Endothelial cell of hepatic sinusoid (primary cell): ENCODE measurements at regions not wholly inside any gene's neighbourhood (a gene's known extent, or its start where the extent isn't known, plus 50 kb on each side); places are given as distances from the start of the nearest gene placed in this dataset.

Experiments used
- in situ Hi-C: cut with HindIII; loops from 2 replicates; pipeline ENCODE4 v1.10.0; 2017; ENCODE audit warnings: low sequenced_read_pairs

DNA sequence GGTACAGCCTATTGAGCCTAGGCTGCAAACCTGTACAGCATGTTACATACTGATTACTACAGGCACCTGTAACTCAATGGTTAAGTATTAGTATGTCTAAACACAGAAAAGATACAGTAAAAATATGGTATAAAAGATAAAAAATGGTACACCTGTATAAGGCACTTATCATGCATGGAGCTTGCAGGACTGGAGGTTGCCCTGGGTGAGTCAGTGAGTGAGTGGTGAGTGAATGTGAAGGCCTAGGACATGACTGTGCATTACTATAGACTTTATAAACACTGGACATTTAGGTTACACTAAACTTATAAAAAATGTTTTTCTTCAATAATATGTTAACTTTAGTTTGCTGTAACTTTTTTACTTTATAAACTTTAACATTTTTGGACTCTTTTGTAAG, 171.3 kb downstream of the SLC28A3 start:
- in situ Hi-C loops: loop anchor here (25.0 kb wide), 1 partner anchor 232 kb away; no protein-coding TSS in a partner anchor

DNA sequence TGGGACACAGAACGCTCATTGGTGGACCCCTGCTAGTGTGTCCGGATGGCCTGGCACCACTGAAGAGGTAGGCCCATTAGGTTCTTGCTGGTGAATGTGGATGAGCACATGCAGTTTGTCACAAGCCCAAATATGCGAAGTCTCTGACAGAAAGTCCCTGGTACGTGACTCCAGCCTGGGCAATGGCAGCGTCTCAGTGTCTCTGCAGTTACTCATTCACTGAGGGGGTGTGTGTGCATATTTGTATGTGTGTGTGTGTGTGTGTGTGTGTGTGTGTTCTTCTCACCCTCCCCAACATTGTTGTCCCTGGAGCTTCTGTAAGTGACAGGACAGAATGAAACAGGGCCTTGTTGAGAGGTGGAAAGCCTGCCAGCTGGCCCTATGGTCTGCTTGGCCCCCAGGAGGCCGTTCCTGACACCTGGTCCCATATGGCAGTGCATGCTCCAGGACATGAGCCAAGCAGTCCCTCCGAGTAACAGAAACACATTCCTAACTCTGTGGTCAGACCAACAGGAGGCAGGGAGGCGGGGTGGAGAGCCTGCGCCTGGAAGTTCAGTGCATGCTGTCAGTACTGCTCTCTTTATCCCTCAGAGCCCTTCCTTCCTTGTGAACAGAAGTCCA, 169.9 kb downstream of the SLC28A3 start:
- in situ Hi-C loops: loop anchor here (25.0 kb wide), 1 partner anchor 233 kb away; no protein-coding TSS in a partner anchor

GRCh38 chr9:84173961-84174360, 166.6 kb downstream of the SLC28A3 start:
- in situ Hi-C loops: loop anchor here (25.0 kb wide), 1 partner anchor 237 kb away; no protein-coding TSS in a partner anchor

GRCh38 chr9:84174486-84174885, 166.1 kb downstream of the SLC28A3 start:
- in situ Hi-C loops: loop anchor here (25.0 kb wide), 1 partner anchor 237 kb away; no protein-coding TSS in a partner anchor

DNA sequence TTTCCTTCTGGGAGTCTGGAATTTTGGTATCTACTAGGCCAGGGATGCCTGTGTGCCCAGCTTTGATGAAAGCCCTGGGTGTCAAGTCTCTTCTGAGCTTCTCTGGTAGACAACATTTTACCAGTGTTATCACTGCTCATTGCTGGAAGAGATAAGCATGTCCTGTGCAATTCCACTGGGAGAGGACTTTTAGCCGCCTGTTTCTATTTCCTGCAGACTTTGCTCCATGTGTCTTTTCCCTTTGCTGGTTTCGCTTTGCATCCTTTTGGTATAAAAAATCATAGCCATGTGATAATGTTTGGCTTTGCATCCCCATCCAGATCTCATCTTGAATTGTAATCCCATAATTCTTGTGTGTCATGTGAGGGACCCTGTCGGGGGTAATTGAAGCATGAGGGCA, 163.2 kb downstream of the SLC28A3 start:
- in situ Hi-C loops: no loop called here

- in situ Hi-C loops: no loop called here
Measured at GRCh38 chr9:84179531-84179930, 161.0 kb downstream of the SLC28A3 start.

DNA sequence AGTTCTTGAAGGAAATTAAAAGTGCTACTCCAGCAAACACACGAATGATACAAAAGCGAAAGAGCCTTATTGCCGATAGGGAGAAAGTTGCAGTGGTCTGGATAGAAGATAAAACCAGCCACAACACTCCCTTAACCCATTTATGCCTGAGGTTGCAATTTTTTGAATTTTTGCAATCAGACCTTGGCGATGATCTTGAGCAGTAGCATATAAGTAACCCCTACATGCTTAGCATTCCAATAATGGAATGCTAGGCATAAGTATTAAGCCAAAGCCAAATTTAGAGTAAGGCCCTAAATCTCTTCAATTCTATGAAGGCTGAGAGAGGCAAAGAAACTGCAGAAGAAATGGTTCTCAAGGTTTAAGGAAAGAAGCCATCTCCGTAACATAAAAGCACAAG, 153.5 kb downstream of the SLC28A3 start:
- in situ Hi-C loops: no loop called here

- in situ Hi-C loops: no loop called here
Measured at GRCh38 chr9:84189904-84190303, 150.7 kb downstream of the SLC28A3 start.

DNA sequence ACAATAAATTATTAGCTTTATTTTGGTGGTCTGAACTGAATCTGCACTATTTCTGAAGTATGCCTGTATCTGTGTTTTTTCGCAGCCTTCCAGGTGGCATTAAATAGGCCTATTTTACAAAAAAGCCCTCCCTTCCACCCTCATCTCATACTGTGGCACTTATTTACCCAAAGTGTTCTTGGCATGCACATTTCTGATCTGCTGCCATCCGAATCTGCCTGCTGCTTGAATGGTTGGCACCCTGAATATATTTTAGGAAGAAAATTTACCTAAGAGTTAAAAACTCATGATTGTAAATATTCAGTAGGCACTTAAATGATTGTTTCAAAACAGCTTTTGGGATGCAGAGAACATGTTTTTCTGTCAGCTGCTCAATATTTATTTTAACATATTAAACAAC, 150.1 kb downstream of the SLC28A3 start:
- in situ Hi-C loops: no loop called here

- in situ Hi-C loops: no loop called here
Measured at GRCh38 chr9:84206801-84207370, 133.7 kb downstream of the SLC28A3 start.

DNA sequence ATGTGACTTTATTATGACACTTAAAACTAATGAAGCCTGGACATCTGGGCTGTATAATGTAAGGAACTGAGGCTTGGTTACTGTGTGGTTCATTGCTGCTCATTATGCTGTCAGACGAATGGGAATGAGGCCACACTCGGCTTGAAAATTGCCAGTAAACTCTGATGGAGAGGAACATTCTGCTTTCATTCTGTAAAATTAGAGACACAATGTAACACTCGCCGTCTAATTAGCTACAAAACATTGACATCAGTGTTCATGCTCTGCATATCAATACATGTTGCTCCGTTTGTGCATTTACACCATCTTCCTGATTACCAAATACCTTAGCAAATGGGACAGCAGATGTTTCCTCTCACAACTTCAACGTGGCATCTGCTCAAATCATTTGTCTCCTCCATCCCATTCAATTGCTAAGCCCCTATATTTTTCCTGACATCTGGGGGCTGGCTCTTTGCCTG, 133.0 kb downstream of the SLC28A3 start:
- in situ Hi-C loops: no loop called here

- in situ Hi-C loops: no loop called here
Measured at GRCh38 chr9:84212246-84212645, 128.3 kb downstream of the SLC28A3 start.

- in situ Hi-C loops: no loop called here
Measured at GRCh38 chr9:84212982-84213381, 127.6 kb downstream of the SLC28A3 start.

GRCh38 chr9:84216151-84216550, 124.4 kb downstream of the SLC28A3 start:
- in situ Hi-C loops: no loop called here

DNA sequence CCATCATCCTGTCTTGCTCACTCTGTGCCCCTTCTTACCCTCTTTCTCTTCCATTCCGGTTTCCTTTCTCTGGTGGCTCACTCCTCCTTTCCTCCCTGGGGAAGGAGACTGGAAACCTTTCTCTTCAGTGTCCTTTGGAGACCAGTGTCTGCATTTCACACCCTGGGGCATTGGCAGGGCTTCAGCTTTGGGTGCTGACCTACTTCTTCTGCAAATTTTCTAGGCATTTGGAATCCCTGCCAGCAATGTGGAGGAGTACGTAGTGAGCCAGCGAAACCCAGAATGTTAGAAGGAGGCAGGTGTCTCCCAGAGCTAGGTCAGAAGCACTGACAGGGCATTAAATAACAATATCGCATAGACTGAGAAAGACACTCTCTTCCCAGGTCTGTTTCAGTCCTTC, 122.2 kb downstream of the SLC28A3 start:
- in situ Hi-C loops: no loop called here

GRCh38 chr9:84224246-84224645, 116.3 kb downstream of the SLC28A3 start:
- in situ Hi-C loops: no loop called here
